ENCODE measurements at regions not wholly inside any gene's neighbourhood (a gene's known extent, or its start where the extent isn't known, plus 50 kb on each side); places are given as distances from the start of the nearest gene placed in this dataset.

GRCh38 chr15:26477044-26477443 is 295.8 kb downstream of the GABRB3 start:
- DNase-seq (ENCODE audit: low spot score): no peak

DNA sequence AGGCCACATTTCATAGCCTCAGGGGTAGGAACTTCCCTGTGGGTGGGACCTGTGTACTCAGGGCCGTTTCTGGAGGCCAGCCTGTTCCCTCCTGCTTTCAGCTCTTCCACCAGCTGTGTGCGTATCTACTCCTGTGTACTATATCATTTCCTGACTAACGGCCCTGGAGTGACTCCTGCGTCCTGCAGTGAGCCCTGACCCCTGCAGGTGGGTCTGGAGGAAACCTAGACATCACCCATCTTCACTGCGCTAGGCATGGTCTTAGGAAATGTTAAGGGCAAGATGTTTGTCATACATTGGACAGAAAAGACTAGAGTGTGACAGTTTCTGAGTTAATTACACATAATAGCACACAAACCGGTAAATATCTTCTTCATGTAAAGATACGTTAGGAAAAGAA is 297.3 kb downstream of the GABRB3 start:
- DNase-seq (ENCODE audit: low spot score): no peak

DNA sequence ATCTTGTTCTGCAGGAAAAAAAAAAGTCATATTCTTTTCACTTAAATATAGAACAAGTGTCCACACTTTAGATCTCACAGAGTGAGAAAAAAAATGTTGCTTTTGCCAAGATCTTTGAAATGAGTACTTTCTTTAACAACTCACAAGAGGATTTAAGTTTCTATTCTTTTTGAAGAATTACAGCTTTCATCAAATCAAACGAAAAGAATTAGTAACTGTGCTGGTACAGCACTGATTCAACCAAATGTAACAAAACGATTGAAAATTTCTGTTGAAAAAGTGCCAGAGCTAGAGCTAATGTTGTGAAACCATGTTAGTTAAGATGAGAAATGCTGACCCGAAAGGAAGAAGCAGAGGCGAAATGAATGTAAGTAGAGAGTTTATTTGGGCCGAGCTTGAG is 300.2 kb downstream of the GABRB3 start:
- no peak for DNase-seq (ENCODE audit: low spot score)

DNA sequence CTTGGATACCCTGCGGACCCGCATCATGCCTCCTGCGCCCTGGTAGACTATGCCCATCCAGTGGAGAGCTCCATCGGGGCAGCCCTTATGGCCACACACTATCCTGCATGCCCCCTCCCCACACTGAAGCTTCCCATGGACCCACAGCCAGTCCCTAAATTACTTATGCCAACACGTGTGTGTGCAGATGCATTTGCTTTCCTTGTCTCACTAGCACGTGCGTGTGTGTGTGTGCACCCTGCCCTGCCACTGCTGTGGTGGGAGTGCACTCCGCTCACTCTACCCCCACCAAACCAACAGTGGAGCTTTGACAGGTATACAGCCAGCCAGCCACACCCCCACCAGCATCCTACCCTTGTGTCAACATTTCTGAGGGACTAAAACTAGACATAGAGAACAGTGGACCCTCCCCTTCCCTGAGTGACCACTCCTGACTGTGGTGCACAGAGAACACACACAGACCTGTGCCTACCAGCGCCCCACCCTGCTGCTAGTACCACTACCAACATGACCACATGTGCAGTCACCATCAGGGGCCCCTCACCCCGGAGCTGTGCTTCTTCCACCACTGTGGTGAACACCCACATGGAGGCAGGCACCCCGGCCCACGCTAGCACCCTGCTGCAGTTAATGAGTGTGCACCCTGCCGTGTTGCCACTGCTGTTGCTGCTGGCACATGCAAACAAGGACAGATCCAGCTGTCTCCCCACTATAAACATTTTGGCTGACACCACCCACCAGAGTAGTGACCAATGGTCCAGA is 310.8 kb downstream of the GABRB3 start:
- DNase-seq (ENCODE audit: low spot score): no peak

- no peak for DNase-seq (ENCODE audit: low spot score)
Measured at GRCh38 chr15:26460165-26460564, 312.7 kb downstream of the GABRB3 start.

DNA sequence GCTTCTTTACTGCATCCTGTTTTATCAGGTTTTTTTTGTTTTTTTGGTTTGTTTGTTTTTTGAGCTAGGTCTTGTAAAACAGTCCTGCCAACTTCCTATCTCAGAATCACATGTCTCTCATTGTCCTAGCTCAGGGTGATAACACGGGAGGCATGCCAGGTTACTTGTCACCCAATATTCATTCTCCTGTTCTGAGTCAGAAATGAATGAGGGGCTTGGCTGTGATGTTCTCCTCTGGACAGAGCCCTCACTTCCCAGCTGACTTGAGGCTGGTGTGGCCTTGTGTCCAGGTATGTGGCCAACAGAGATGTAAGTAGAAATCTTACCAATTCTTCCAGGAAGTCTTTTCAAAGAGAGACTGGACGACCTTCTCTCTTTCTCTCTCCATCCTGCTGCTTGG is 317.0 kb downstream of the GABRB3 start:
- no peak for DNase-seq (ENCODE audit: low spot score)

- no peak for DNase-seq (ENCODE audit: low spot score)
Measured at GRCh38 chr15:26453914-26454313, 319.0 kb downstream of the GABRB3 start.

DNA sequence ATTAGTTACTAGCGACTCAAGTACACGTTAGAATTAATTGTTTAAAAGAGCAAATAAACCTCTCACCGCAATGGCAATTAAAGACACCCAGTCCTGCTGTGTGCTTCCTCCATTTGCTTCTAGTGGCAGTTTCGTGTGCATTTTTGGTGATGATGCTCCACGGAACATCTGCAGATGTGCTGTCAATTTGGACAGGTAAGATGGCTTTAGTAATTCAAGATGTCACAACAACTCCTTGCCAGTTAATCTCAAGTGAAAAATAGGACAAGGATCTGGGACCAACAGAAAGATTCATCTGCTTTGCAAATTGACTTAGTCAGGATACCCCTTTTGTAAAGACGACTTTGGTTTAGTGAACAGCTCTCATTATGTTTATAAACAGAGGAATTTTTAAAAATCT is 320.9 kb downstream of the GABRB3 start:
- no peak for DNase-seq (ENCODE audit: low spot score)

GRCh38 chr15:26449291-26449690 is 323.6 kb downstream of the GABRB3 start:
- DNase-seq (ENCODE audit: low spot score): no peak

- DNase-seq (ENCODE audit: low spot score): no peak
Measured at GRCh38 chr15:26443321-26443720, 329.5 kb downstream of the GABRB3 start.

GRCh38 chr15:26442680-26443079 is 330.2 kb downstream of the GABRB3 start:
- no peak for DNase-seq (ENCODE audit: low spot score)

GRCh38 chr15:26439681-26440080 is 333.2 kb downstream of the GABRB3 start:
- no peak for DNase-seq (ENCODE audit: low spot score)

- no peak for DNase-seq (ENCODE audit: low spot score)
Measured at GRCh38 chr15:26438718-26439117, 334.1 kb downstream of the GABRB3 start.

- DNase-seq (ENCODE audit: low spot score): no peak
Measured at GRCh38 chr15:26438316-26438715, 334.6 kb downstream of the GABRB3 start.

- no peak for DNase-seq (ENCODE audit: low spot score)
Measured at GRCh38 chr15:26433818-26434217, 339.0 kb downstream of the GABRB3 start.

GRCh38 chr15:26433060-26433459 is 339.8 kb downstream of the GABRB3 start:
- DNase-seq (ENCODE audit: low spot score): no peak

DNA sequence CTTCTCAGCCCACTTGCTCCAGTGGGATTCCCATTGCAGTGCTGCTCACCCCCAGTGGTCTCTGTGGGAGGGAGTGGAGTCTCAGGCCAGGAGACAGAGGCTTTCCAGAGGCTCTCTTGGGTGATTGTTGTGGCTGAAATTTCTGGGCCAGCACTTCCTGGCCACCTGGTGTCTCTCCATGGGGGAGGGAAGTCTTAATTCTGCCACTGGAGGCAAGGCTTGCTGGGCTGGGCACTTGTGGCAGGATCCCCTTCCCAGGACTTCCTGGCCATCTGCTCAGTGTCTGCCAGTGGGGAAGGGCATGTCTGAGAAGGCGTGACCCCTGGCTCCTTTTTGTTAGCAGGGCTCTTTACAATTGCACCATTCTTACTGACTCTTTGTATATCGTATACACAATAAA is 351.8 kb downstream of the GABRB3 start:
- DNase-seq (ENCODE audit: low spot score): no peak

DNA sequence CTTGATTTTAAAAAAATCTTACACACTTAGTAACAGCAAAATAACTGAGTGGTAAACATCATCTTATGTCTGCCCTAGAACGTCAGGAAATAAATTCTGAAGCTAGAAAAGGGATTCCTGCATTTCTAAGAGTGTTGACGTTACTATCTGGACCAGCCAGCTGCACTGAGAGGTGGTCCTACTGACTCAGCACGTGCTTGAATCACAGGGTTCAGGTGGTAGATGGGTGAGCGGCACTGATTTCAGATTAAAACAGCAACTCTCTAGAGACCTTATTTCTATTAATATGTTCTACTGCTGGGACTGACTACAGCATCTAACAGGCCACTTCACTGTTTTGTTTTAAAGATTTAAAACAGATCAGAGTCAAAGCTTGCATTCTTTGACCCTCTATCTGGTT is 377.2 kb downstream of the GABRB3 start:
- DNase-seq (ENCODE audit: low spot score): no peak

- no peak for DNase-seq (ENCODE audit: low spot score)
Measured at GRCh38 chr15:26394801-26395200, 378.1 kb downstream of the GABRB3 start.

GRCh38 chr15:26392956-26393355 is 379.9 kb downstream of the GABRB3 start:
- DNase-seq (ENCODE audit: low spot score): no peak

GRCh38 chr15:26391567-26392194 is 381.2 kb downstream of the GABRB3 start:
- DNase-seq (ENCODE audit: low spot score): no peak

DNA sequence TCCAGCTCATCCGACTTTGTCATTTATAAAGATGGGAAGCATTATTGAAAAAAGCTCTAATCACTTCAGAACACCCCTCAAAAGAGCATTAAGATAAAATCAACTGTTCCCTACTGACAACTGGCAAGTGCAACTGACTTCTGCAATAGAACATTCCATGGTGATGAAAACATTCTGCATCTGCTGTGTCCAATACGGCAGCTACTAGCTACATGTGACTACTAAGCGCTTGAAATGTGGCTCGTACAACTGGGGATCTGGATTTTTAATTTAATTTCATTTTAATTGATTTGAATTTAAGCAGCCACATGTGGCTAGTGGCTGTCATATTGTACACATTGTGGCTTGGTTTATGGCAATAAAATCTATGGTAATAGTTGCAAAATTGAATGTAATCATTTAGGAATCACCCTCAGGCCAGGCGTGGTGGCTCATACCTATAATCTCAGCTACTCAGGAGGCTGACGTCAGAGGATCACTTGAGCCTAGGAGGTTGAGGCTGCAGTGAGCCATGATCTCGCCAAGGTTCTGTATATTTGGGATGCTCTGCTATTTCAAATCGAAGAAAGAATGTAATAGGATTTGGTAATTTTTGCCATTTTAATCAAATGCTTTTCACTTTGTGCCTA is 390.3 kb downstream of the GABRB3 start:
- no peak for DNase-seq (ENCODE audit: low spot score)

- no peak for DNase-seq (ENCODE audit: low spot score)
Measured at GRCh38 chr15:26378304-26378703, 394.6 kb downstream of the GABRB3 start.

All from activated CD4-positive, alpha-beta T cell treated with anti-CD3 and anti-CD28 coated beads, Interleukin-2, Interleukin-4, amounts not matched to agents 100 ng/mL and 50 ng/mL, durations not matched to agents 16 hours and 8 hours (primary cell).